Activated gamma-delta T cell treated with Interleukin-2 at 50 U/mL for 16 hours (primary cell): ENCODE measurements at regions not wholly inside any gene's neighbourhood (a gene's known extent, or its start where the extent isn't known, plus 50 kb on each side); places are given as distances from the start of the nearest gene placed in this dataset.
"Not testable (repeated sequence)": the region's sequence is repeated elsewhere in the genome, so short reads cannot be mapped to it uniquely, and the experiment has no call there.

ENCODE experiments used
- DNase-seq: peaks from one replicate; pipeline ENCODE4 v3.0.0-alpha.2; 2020

GRCh38 chr3:40756500-40756899 is 231.7 kb downstream of the ZNF621 start:
- DNase-seq: no peak

- DNase-seq: not testable (repeated sequence)
Observed at GRCh38 chr3:40762771-40763170, 238.0 kb downstream of the ZNF621 start.

- no peak for DNase-seq
Observed at GRCh38 chr3:40763807-40764206, 239.0 kb downstream of the ZNF621 start.

GRCh38 chr3:40764747-40765146 is 240.0 kb downstream of the ZNF621 start:
- no peak for DNase-seq

- no peak for DNase-seq
Observed at GRCh38 chr3:40765884-40766283, 241.1 kb downstream of the ZNF621 start.

- DNase-seq: no peak
Observed at GRCh38 chr3:40766396-40766795, 241.6 kb downstream of the ZNF621 start.

GRCh38 chr3:40768046-40768445 is 243.3 kb downstream of the ZNF621 start:
- DNase-seq: no peak

- no peak for DNase-seq
Observed at GRCh38 chr3:40768536-40768935, 243.8 kb downstream of the ZNF621 start.

GRCh38 chr3:40770061-40770460 is 245.3 kb downstream of the ZNF621 start:
- no peak for DNase-seq

- DNase-seq: no peak
Observed at GRCh38 chr3:40771112-40771511, 246.4 kb downstream of the ZNF621 start.

GRCh38 chr3:40779039-40779438 is 254.3 kb downstream of the ZNF621 start:
- no peak for DNase-seq

GRCh38 chr3:40780291-40780924 is 255.6 kb downstream of the ZNF621 start:
- DNase-seq: no peak

- DNase-seq: no peak
Observed at GRCh38 chr3:40780925-40781406, 256.2 kb downstream of the ZNF621 start.

GRCh38 chr3:40782111-40782721 is 257.5 kb downstream of the ZNF621 start:
- DNase-seq: no peak

- no peak for DNase-seq
Observed at GRCh38 chr3:40790746-40791145, 266.0 kb downstream of the ZNF621 start.

- no peak for DNase-seq
Observed at GRCh38 chr3:40793730-40794129, 269.0 kb downstream of the ZNF621 start.

GRCh38 chr3:40800343-40800742 is 275.6 kb downstream of the ZNF621 start:
- no peak for DNase-seq

- no peak for DNase-seq
Observed at GRCh38 chr3:40801284-40801741, 276.6 kb downstream of the ZNF621 start.

GRCh38 chr3:40803311-40803710 is 278.6 kb downstream of the ZNF621 start:
- no peak for DNase-seq

- no peak for DNase-seq
Observed at GRCh38 chr3:40805456-40805855, 280.7 kb downstream of the ZNF621 start.

- no peak for DNase-seq
Observed at GRCh38 chr3:40810813-40811212, 286.1 kb downstream of the ZNF621 start.

- DNase-seq: no peak
Observed at GRCh38 chr3:40817017-40817416, 292.3 kb downstream of the ZNF621 start.

GRCh38 chr3:40821315-40821714 is 296.6 kb downstream of the ZNF621 start:
- no peak for DNase-seq

- no peak for DNase-seq
Observed at GRCh38 chr3:40827226-40827625, 302.5 kb downstream of the ZNF621 start.
